Germinal center (tissue), 1 donor: ENCODE measurements at regions not wholly inside any gene's neighbourhood (a gene's known extent, or its start where the extent isn't known, plus 50 kb on each side); places are given as distances from the start of the nearest gene placed in this dataset.

Experiments used
- DNase-seq: peaks from one replicate; pipeline ENCODE4 v3.0.0; 2012; ENCODE audit warnings: mixed read lengths, low spot score

- no peak for DNase-seq
Observed at GRCh38 chr9:115943431-115944165, 210.0 kb upstream of the PAPPA start.

DNA sequence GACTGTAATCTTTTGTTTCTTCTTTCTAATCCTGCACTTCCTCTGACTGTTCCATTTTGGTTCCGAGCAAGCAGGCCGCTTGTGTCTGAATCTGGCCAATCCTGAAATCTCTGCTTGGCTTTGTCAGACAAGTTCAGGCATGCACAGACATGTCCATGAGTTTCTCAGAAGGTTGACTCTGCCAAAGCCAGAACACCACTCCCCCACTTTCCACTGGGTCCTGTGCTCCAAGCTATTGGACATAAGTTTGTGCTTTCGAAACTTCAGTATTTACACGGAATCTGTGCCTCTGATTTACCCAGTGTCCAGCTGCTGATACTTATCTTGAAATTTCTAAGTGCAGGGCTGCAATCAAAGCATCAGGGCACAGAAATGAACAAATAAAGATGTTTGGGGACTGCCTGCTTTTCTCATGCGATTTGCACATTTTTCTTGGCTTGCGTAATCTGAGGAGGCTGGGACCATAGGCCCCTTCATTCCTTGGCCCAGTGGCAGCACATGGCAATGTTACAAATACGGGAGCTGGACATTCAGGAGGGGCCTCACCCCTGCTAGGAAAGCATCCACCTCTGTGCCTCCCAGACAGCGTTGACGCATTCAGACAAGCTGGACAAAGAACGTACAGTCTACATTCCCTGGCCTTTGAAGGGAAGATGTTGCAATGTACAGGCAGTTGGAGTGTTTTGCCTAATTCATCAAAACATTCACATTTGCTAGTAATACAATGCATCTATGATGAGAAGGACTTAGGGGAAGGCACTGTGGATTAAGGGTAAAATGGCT is 209.2 kb upstream of the PAPPA start:
- no peak for DNase-seq

DNA sequence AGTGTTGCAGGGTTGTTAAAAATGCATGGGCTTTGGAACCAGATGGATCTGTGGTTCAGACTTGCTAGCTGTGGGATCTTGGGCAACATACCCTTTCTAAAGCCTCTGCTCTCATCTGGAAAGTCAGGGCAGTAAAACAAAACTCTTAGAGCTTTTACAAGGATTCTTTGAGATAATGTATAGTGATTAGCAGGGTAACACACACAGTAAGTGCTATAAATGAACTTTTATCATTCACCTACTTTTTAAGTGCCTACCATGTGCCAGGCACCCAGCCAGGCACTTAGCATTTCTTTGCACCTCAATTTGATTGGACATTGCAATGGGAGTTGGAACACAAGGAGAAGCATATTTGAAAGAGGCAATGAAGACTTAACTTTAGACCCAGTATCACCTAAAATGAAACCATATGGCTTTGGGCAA is 208.6 kb upstream of the PAPPA start:
- no peak for DNase-seq

GRCh38 chr9:115946530-115946929 is 207.1 kb upstream of the PAPPA start:
- no peak for DNase-seq

DNA sequence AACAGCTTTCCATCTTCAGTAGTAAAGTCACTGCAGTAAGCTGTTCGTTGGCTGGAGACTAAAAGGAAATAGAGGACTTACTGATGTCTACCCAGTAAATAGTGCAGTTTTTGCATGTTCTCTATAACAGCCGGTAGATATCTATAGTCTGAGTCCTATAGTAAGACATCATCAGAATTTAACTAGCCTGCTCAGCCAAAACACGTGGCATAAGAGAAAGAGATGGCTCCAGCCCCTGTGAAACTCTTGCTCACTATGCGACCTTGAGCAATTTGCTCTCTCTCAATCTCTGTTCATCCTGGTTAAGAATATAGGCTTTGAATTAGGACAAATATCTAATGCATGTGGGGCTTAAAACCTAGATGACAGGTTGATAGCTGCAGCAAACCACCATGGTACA is 201.6 kb upstream of the PAPPA start:
- no peak for DNase-seq

DNA sequence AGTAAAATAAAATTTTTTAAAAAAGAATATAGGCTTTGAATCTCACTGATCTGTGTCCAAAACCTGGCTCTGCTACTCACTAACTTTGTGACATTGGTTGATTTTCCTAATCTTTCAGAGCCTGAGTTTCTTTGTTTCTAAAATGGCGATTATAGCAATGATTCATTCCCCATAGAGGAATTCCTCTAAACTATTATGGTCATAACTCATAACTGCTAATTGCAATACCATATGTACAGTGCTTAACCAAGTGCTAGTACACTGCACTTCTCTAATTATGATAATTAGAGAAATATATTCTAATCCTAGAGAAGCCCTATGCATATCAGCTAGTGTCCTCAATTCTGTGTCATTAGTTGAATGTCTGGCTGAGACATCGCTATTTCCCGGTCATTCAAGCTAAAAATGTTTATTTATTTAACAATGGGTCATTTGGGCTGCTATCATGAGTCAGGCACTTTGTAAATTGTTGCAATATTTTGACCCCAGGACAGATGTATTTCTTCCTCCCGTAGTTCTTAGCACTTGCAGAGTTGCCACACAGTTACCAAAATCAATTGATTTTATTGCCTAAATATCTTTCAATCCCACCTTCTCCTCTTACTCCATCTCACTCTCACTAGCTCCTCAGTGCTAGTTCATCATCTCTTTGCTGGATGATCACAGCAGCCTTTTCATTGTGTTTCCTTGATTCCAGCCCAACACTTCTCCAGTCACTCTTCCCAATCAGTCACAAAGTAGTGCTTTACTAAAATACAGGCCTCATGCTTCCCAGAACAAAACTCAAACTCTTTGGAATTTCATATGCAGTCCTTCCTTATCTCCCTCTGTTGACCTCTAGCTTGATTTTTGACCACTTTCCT is 200.9 kb upstream of the PAPPA start:
- DNase-seq: no peak

DNA sequence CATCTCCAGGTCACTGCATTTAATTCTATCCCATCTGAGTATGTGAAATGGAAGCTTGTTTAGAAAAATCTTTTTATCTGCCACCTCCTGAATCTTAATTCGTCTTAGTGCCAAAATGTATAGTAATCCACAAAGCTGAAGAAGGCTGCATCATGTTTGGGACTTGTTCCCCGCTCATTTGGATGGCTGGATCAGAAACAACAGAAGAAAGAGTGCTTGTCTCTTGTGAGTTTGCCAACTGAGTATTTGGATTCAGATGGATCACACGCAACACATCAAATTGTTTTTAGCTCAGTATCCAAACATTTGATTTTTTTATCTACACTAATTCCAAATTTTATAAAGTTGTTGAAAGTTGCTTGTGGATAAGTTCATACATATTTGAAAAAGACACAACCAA is 197.2 kb upstream of the PAPPA start:
- DNase-seq: no peak

DNA sequence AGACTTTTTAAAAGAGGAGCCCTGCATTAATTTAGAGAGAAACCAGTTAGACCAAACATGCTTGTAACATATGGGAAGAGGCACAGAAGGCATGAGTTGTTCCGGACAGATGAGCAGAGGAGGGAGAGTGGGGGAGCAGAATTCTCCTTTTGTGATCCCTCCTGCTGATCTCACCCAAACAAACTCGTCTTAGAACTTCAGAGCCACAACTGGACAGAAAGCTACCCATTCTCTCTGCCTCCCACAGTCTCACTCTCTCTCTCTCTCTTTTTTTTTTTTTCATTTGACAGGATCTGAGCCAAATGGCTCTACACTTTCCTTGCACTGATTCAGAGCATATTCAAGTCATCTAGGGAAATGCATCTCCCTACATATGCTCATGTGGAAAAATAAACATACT is 196.0 kb upstream of the PAPPA start:
- no peak for DNase-seq

DNA sequence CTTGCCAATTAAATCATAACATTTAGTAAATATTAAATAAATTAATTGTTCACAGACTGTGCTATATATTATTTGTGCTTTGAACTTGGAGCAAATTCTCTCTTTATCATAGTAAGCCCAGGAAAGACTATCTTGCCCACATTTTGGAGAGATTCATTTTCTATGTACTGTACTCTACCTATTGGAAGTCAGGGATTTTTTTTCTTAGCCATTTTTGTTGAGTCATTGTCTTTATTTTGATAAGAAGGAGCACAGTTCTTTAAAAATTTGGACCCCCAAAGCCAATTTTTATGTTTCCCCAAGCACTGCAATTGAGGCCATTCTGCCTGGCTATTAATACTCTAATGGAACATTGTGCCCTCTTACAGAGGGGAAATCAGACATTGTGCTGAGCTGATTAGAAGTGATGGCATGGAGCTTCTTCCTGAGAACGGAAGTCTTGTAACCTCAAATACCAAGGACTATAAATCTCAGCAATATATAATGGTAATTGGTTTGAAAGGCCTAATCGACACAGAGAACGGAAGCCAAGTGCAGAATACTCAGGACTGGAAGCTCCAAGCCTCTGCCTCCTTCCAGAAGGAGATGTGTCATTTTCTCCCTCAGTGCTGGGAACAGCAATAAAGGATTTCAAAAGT is 188.8 kb upstream of the PAPPA start:
- no peak for DNase-seq

- no peak for DNase-seq
Observed at GRCh38 chr9:115966660-115967059, 186.9 kb upstream of the PAPPA start.

- no peak for DNase-seq
Observed at GRCh38 chr9:115969096-115969495, 184.5 kb upstream of the PAPPA start.

DNA sequence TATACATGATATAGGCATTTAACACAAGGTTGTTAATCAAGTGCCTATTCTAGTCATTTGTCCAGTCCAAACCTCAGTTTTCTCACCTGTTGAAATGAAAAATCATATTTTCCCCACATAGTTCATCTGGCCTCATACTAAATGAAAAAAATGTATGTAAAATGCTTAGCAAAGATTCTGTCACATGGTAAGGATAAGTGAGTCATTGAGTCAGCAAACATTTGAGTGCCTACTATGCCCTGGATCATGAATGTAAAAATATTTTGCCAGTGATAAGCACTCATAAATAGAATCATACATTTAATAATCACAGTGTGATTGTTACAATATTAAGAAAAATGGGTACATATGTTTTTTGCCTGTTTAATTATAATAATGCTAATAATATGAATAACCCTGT is 181.2 kb upstream of the PAPPA start:
- no peak for DNase-seq

- no peak for DNase-seq
Observed at GRCh38 chr9:115972843-115973595, 180.6 kb upstream of the PAPPA start.

GRCh38 chr9:115976781-115977180 is 176.8 kb upstream of the PAPPA start:
- no peak for DNase-seq

- no peak for DNase-seq
Observed at GRCh38 chr9:115978091-115978490, 175.5 kb upstream of the PAPPA start.

DNA sequence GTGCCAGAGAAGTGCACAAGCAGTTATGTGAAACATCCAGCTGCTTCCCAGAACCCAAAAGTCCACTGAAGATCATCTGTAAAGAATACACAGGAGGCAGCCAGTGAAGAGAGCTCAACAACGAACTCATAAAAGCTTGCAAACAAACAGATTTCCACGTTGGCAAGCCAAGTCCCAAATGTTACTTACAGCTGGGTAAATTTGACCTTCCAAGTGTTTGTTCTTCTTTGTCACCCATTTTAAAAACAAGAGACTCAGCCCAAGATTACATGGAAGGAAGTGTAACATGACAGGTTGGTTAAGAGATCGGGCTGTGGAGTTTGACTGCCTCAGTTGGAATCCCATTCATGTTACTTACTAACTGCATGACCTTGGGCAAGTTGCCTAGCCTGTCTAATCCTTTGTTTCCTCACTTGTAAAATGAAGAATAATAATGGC is 174.9 kb upstream of the PAPPA start:
- no peak for DNase-seq

- DNase-seq: no peak
Observed at GRCh38 chr9:115980054-115980453, 173.5 kb upstream of the PAPPA start.

DNA sequence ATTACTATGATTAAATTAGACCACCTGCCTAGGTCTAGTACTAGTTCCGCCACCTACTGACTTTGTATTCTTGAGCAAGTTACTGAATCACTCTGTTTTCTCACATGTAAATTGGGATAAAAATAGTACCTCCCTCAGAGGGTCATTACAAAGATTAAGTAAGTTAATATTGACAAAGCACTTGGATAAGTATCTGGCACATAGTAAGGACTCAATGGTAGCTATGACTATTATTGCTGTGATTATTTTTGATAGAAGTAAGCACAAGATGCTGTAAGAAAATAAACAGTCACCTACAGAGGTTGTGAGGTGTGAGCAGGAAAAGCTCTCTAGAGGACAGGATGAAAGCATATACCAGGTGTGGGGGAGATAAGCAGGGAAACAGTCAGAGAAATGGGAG is 173.1 kb upstream of the PAPPA start:
- DNase-seq: no peak

GRCh38 chr9:115980976-115981375 is 172.6 kb upstream of the PAPPA start:
- no peak for DNase-seq

GRCh38 chr9:115983366-115983765 is 170.2 kb upstream of the PAPPA start:
- no peak for DNase-seq

GRCh38 chr9:115985657-115986056 is 167.9 kb upstream of the PAPPA start:
- DNase-seq: no peak
